SK-N-SH treated with all-trans-retinoic acid at 6 μM for 48 hours (cell line): ENCODE measurements at regions not wholly inside any gene's neighbourhood (a gene's known extent, or its start where the extent isn't known, plus 50 kb on each side); places are given as distances from the start of the nearest gene placed in this dataset.

Source experiments
- ATAC-seq: fragments of 200-7000 bp; cut with Tn5 transposase; 3 replicates; pipeline ENCODE4 v1.9.1; 2020; ENCODE audit warnings: mild to moderate bottlenecking, moderate library complexity
- ARNTL ChIP-seq: fragments of 450-650 bp; formaldehyde crosslinking; IDR thresholded peaks from 2 replicates; pipeline ENCODE4 v1.5.0; 2020; ENCODE audit warnings: low read depth, mild to moderate bottlenecking, moderate library complexity, borderline replicate concordance
- CSDC2 ChIP-seq: fragments of 250-450 bp; sonication (Bioruptor Pico); IDR thresholded peaks from 2 replicates; pipeline ENCODE4 v1.5.0; 2020; ENCODE audit warnings: mild to moderate bottlenecking, moderate library complexity
- CSRNP3 ChIP-seq: fragments of 250-450 bp; sonication (Bioruptor Pico); IDR thresholded peaks from 2 replicates; pipeline ENCODE4 v1.5.1; 2021; ENCODE audit warnings: mild to moderate bottlenecking, moderate library complexity
- ESRRG ChIP-seq: fragments of 250-450 bp; sonication (Bioruptor Pico); IDR thresholded peaks from 2 replicates; pipeline ENCODE4 v1.6.1; 2021; ENCODE audit warnings: mild to moderate bottlenecking
- GLIS3 ChIP-seq: fragments of 250-450 bp; sonication (Bioruptor Pico); IDR thresholded peaks from 2 replicates; pipeline ENCODE4 v1.5.0; 2020; ENCODE audit warnings: mild to moderate bottlenecking, moderate library complexity
- ISL1 ChIP-seq: fragments of 250-450 bp; sonication (Bioruptor Pico); IDR thresholded peaks from 2 replicates; pipeline ENCODE4 v2.1.2; 2022; ENCODE audit warnings: mild to moderate bottlenecking, moderate library complexity
- OSR1 ChIP-seq: fragments of 250-450 bp; sonication (Bioruptor Pico); IDR thresholded peaks from 2 replicates; pipeline ENCODE4 v1.8.0; 2022; ENCODE audit warnings: moderate library complexity, mild to moderate bottlenecking, inconsistent platforms
- PPARA ChIP-seq: fragments of 250-450 bp; sonication (Bioruptor Pico); IDR thresholded peaks from 2 replicates; pipeline ENCODE4 v1.5.0; 2020; ENCODE audit warnings: mild to moderate bottlenecking, borderline replicate concordance
- RARB ChIP-seq: fragments of 250-450 bp; sonication (Bioruptor Pico); IDR thresholded peaks from 2 replicates; pipeline ENCODE4 v1.8.0; 2021; ENCODE audit warnings: mild to moderate bottlenecking, moderate library complexity
- SNAI2 ChIP-seq: fragments of 250-450 bp; sonication (Bioruptor Pico); IDR thresholded peaks from 2 replicates; pipeline ENCODE4 v1.5.0; 2020; ENCODE audit warnings: mild to moderate bottlenecking, moderate library complexity
- TCF4 ChIP-seq: fragments of 250-450 bp; sonication (Bioruptor Pico); IDR thresholded peaks from 2 replicates; pipeline ENCODE4 v1.8.0; 2021; ENCODE audit warnings: mild to moderate bottlenecking, moderate library complexity, borderline replicate concordance
- TOX ChIP-seq: fragments of 250-450 bp; sonication (Bioruptor Pico); IDR thresholded peaks from 2 replicates; pipeline ENCODE4 v1.8.0; 2021; ENCODE audit warnings: mild to moderate bottlenecking, moderate library complexity, borderline replicate concordance
- ZC3H10 ChIP-seq: fragments of 250-450 bp; sonication (Bioruptor Pico); IDR thresholded peaks from 2 replicates; pipeline ENCODE4 v1.5.1; 2021; ENCODE audit warnings: mild to moderate bottlenecking, moderate library complexity
- ZFP3 ChIP-seq: fragments of 250-450 bp; sonication (Bioruptor Pico); IDR thresholded peaks from 2 replicates; pipeline ENCODE4 v1.5.0; 2020; ENCODE audit warnings: mild to moderate bottlenecking, moderate library complexity
- ZFP30 ChIP-seq: fragments of 450-650 bp; formaldehyde crosslinking; IDR thresholded peaks from 2 replicates; pipeline ENCODE4 v1.5.0; 2022; ENCODE audit warnings: mild to moderate bottlenecking, moderate library complexity
- ZNF565 ChIP-seq: fragments of 450-650 bp; formaldehyde crosslinking; conservative IDR thresholded peaks from 2 replicates; pipeline ENCODE4 v1.5.0; 2020; ENCODE audit warnings: low read depth, mild to moderate bottlenecking, moderate library complexity
- ZNF70 ChIP-seq: fragments of 450-650 bp; formaldehyde crosslinking; IDR thresholded peaks from 2 replicates; pipeline ENCODE4 v1.5.0; 2020; ENCODE audit warnings: mild to moderate bottlenecking, moderate library complexity
- ZNF8 ChIP-seq: fragments of 450-650 bp; formaldehyde crosslinking; IDR thresholded peaks from 2 replicates; pipeline ENCODE4 v1.5.0; 2020; ENCODE audit warnings: mild to moderate bottlenecking, moderate library complexity
- TF ChIP-seq, protein P1 (sequence below): fragments of 250-450 bp; sonication (Bioruptor Pico); IDR thresholded peaks from 2 replicates; pipeline ENCODE4 v1.5.1; 2020; ENCODE audit warnings: low read depth, mild to moderate bottlenecking, moderate library complexity
- TF ChIP-seq, protein P2 (sequence below): fragments of 250-450 bp; sonication (Bioruptor Pico); IDR thresholded peaks from 2 replicates; pipeline ENCODE4 v1.5.0; 2020; ENCODE audit warnings: mild to moderate bottlenecking, moderate library complexity
- TF ChIP-seq, protein P3 (sequence below): fragments of 250-450 bp; sonication (Bioruptor Pico); IDR thresholded peaks from 2 replicates; pipeline ENCODE4 v1.8.0; 2021; ENCODE audit warnings: low read depth, mild to moderate bottlenecking, moderate library complexity, borderline replicate concordance
- TF ChIP-seq, protein P4 (sequence below): fragments of 250-450 bp; sonication (Bioruptor Pico); IDR thresholded peaks from 2 replicates; pipeline ENCODE4 v1.8.0; 2020; ENCODE audit warnings: mild to moderate bottlenecking, moderate library complexity, borderline replicate concordance

DNA sequence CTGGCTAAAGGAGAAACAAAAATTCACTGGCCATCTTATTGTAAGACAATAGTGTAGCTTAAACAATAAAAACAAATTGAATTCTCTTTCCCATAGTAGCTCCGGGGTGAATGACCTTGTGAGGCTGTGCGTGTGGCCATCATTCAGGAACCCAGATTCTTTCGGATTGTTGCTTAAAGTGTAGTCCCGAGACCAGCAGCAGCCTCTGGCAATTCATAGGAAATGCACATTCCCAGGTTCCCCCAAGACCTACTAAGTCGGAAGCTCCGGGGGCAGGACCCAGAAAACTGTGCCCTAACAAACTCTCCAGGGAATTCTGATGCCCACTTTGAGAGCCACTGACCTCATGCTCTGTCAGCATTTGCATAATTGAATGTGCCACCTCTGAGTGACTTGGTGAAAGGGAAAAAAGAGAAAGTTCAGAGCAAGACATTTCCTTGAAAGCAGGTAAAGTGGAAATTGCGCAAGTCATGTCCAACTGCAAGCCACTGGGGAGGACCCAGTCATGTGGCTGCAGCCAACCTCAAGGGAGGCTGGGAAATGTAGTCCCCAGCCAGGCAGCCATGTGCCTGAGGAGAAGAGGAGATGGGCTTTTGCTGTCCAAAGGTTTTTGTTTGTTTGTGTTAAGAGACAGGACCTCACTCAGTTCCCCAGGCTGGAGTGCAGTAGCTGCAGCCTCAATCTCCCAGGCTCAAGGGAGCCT lies 50.7 kb upstream of the PNMA8B start:
- peak; percentile 83 for ATAC-seq
- TF ChIP-seq ZFP30 (CRISPR knock-in tag) (no peak), ARNTL (no peak), ISL1 (no peak), GLIS3 (CRISPR knock-in tag) (no peak), TOX (CRISPR knock-in tag) (no peak), PPARA (no peak), ZNF70 (CRISPR knock-in tag) (no peak), ESRRG (CRISPR knock-in tag) (no peak), CSRNP3 (no peak), ZFP3 (CRISPR knock-in tag) (no peak), RARB (CRISPR knock-in tag) (no peak), ZNF565 (CRISPR knock-in tag) (no peak), SNAI2 (CRISPR knock-in tag) (no peak), OSR1 (no peak), TCF4 (CRISPR knock-in tag) (no peak), ZNF8 (CRISPR knock-in tag) (no peak)
- TF ChIP-seq, protein P1, sequence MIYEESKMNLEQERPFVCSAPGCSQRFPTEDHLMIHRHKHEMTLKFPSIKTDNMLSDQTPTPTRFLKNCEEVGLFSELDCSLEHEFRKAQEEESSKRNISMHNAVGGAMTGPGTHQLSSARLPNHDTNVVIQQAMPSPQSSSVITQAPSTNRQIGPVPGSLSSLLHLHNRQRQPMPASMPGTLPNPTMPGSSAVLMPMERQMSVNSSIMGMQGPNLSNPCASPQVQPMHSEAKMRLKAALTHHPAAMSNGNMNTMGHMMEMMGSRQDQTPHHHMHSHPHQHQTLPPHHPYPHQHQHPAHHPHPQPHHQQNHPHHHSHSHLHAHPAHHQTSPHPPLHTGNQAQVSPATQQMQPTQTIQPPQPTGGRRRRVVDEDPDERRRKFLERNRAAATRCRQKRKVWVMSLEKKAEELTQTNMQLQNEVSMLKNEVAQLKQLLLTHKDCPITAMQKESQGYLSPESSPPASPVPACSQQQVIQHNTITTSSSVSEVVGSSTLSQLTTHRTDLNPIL: no peak
- TF ChIP-seq, protein P2, sequence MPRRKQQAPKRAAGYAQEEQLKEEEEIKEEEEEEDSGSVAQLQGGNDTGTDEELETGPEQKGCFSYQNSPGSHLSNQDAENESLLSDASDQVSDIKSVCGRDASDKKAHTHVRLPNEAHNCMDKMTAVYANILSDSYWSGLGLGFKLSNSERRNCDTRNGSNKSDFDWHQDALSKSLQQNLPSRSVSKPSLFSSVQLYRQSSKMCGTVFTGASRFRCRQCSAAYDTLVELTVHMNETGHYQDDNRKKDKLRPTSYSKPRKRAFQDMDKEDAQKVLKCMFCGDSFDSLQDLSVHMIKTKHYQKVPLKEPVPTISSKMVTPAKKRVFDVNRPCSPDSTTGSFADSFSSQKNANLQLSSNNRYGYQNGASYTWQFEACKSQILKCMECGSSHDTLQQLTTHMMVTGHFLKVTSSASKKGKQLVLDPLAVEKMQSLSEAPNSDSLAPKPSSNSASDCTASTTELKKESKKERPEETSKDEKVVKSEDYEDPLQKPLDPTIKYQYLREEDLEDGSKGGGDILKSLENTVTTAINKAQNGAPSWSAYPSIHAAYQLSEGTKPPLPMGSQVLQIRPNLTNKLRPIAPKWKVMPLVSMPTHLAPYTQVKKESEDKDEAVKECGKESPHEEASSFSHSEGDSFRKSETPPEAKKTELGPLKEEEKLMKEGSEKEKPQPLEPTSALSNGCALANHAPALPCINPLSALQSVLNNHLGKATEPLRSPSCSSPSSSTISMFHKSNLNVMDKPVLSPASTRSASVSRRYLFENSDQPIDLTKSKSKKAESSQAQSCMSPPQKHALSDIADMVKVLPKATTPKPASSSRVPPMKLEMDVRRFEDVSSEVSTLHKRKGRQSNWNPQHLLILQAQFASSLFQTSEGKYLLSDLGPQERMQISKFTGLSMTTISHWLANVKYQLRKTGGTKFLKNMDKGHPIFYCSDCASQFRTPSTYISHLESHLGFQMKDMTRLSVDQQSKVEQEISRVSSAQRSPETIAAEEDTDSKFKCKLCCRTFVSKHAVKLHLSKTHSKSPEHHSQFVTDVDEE (CRISPR knock-in tag): no peak
- TF ChIP-seq, protein P3, sequence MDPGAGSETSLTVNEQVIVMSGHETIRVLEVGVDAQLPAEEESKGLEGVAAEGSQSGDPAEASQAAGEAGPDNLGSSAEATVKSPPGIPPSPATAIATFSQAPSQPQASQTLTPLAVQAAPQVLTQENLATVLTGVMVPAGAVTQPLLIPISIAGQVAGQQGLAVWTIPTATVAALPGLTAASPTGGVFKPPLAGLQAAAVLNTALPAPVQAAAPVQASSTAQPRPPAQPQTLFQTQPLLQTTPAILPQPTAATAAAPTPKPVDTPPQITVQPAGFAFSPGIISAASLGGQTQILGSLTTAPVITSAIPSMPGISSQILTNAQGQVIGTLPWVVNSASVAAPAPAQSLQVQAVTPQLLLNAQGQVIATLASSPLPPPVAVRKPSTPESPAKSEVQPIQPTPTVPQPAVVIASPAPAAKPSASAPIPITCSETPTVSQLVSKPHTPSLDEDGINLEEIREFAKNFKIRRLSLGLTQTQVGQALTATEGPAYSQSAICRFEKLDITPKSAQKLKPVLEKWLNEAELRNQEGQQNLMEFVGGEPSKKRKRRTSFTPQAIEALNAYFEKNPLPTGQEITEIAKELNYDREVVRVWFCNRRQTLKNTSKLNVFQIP (CRISPR knock-in tag): no peak
- TF ChIP-seq, all 23 proteins: peak for 0

DNA sequence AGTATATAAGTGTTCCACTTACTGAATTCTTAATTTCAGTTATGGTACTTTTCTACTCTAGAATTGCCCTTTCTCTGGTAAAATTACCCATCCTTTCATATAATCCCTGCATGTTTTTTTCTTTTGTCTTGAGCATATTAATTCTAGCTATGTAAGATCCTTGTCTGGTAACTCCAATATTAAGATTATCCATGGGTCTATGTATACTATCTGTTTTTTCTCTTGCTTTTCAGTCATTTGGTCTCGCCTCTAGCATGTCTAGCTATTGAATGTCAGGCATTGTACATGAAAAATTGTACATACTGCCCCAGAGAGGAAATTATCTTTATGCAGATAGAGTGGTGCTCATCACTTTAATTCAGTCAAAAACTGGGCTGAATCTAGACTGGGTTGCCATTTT lies 50.4 kb upstream of the CALM3 start:
- no peak for ATAC-seq
- no peak for TF ChIP-seq ZNF565 (CRISPR knock-in tag)
- TF ChIP-seq TCF4 (CRISPR knock-in tag): no peak
- no peak for TF ChIP-seq OSR1
- no peak for TF ChIP-seq ZFP30 (CRISPR knock-in tag)
- TF ChIP-seq ZNF70 (CRISPR knock-in tag): no peak
- TF ChIP-seq ZNF8 (CRISPR knock-in tag): no peak
- no peak for TF ChIP-seq CSDC2
- TF ChIP-seq RARB (CRISPR knock-in tag): no peak
- TF ChIP-seq, protein P4, sequence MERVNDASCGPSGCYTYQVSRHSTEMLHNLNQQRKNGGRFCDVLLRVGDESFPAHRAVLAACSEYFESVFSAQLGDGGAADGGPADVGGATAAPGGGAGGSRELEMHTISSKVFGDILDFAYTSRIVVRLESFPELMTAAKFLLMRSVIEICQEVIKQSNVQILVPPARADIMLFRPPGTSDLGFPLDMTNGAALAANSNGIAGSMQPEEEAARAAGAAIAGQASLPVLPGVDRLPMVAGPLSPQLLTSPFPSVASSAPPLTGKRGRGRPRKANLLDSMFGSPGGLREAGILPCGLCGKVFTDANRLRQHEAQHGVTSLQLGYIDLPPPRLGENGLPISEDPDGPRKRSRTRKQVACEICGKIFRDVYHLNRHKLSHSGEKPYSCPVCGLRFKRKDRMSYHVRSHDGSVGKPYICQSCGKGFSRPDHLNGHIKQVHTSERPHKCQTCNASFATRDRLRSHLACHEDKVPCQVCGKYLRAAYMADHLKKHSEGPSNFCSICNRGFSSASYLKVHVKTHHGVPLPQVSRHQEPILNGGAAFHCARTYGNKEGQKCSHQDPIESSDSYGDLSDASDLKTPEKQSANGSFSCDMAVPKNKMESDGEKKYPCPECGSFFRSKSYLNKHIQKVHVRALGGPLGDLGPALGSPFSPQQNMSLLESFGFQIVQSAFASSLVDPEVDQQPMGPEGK (CRISPR knock-in tag): no peak

DNA sequence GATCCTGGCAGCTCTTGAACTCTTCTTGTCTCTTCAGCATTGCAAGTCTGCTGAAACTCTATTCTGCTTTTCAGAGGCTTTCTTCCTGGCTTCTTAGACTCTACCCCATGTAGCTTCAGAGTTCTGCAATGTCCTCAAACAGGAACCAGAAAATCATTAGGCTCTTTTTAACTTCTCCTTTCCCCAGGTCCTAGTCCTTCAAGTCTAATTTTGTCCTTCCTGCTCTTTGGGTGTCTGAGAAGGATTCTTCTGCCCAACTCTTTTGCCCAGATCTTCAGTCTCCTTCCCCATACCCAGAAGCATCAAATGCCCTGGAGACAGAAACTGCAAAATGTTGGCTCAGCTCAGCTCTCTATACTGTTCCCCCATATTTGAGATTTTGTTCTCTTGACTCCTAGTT lies 50.0 kb upstream of the CALM3 start:
- TF ChIP-seq CSRNP3 (no peak), TOX (CRISPR knock-in tag) (no peak), ZC3H10 (CRISPR knock-in tag) (no peak), ISL1 (no peak), ZNF565 (CRISPR knock-in tag) (no peak), OSR1 (no peak), ZFP30 (CRISPR knock-in tag) (no peak)
- ATAC-seq: no peak
